ENCODE measurements at regions not wholly inside any gene's neighbourhood (a gene's known extent, or its start where the extent isn't known, plus 50 kb on each side); places are given as distances from the start of the nearest gene placed in this dataset.

DNA sequence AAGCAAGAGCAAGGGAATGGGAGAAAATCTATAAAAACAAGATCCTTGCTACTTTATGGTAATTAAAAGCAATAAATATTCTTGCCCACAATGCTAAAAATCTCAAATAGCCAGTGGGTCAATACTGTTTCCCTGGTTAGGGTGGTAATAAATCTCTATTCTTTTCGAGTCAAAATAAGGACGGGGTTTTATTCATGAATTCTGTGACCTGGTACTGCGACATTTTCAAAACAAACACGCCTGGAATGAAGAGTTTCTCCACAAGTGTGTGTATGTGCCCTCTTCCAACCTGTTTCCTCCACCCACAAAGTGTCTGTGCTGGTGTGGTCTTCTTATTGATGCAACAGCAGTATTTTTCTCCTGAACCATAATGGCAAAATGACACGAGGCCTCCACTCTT lies 358.8 kb upstream of the BRINP1 start:
- FAIRE-seq (no peak), ATAC-seq (no peak), DNase-seq (ENCODE audit: low read depth in 1 of 2, low spot score in 1 of 2) (no peak)
- Histone ChIP-seq H3K4me3 (no peak overlapping the region), H3K9me3 (no peaks in the 10 kb centered on the region), H3K27ac (no peak overlapping the region), H3K4me1 (no peaks in the 10 kb centered on the region), H3K4me2 (no peak overlapping the region)
- ChIA-PET CTCF (no interaction called here), POLR2A (no interaction called here)
- WGBS (ENCODE audit: missing lambda C conversion rate), result 0% methylated on average over 5 of the region's 5 CpGs
- TF ChIP-seq EP300 (IDR thresholded peaks at IDR 0.05), result no peak
- TF ChIP-seq, protein P1, sequence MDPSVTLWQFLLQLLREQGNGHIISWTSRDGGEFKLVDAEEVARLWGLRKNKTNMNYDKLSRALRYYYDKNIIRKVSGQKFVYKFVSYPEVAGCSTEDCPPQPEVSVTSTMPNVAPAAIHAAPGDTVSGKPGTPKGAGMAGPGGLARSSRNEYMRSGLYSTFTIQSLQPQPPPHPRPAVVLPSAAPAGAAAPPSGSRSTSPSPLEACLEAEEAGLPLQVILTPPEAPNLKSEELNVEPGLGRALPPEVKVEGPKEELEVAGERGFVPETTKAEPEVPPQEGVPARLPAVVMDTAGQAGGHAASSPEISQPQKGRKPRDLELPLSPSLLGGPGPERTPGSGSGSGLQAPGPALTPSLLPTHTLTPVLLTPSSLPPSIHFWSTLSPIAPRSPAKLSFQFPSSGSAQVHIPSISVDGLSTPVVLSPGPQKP (IDR thresholded peaks at IDR 0.05; ENCODE audit: low read depth, low read length), result no peak
- no peak for TF ChIP-seq RNF2 (IDR thresholded peaks at IDR 0.05; ENCODE audit: borderline replicate concordance, low read depth)
- TF ChIP-seq, protein P2, sequence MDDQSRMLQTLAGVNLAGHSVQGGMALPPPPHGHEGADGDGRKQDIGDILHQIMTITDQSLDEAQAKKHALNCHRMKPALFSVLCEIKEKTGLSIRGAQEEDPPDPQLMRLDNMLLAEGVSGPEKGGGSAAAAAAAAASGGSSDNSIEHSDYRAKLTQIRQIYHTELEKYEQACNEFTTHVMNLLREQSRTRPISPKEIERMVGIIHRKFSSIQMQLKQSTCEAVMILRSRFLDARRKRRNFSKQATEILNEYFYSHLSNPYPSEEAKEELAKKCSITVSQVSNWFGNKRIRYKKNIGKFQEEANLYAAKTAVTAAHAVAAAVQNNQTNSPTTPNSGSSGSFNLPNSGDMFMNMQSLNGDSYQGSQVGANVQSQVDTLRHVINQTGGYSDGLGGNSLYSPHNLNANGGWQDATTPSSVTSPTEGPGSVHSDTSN (IDR thresholded peaks at IDR 0.05), result no peak
- TF ChIP-seq, protein P3, sequence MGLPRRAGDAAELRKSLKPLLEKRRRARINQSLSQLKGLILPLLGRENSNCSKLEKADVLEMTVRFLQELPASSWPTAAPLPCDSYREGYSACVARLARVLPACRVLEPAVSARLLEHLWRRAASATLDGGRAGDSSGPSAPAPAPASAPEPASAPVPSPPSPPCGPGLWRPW (IDR thresholded peaks at IDR 0.05), result no peak
- TF ChIP-seq NFE2L2 (conservative IDR thresholded peaks at IDR 0.05; ENCODE audit: low read length), result no peak
- no peak for TF ChIP-seq FOSB (CRISPR knock-in tag; IDR thresholded peaks at IDR 0.05)
- TF ChIP-seq HOXA7 (CRISPR knock-in tag; IDR thresholded peaks at IDR 0.05), result no peak
- TF ChIP-seq SMC3 (IDR thresholded peaks at IDR 0.05), result no peak
- no peak for TF ChIP-seq HOXB5 (CRISPR knock-in tag; IDR thresholded peaks at IDR 0.05)
- no peak for TF ChIP-seq JUNB (IDR thresholded peaks at IDR 0.05)
- no peak for TF ChIP-seq HEYL (CRISPR knock-in tag; IDR thresholded peaks at IDR 0.05)
- no peak for TF ChIP-seq NPAS2 (CRISPR knock-in tag; IDR thresholded peaks at IDR 0.05; ENCODE audit: borderline replicate concordance)
- TF ChIP-seq ZNF302 (CRISPR knock-in tag; IDR thresholded peaks at IDR 0.05), result no peak
- no peak for TF ChIP-seq MYC (IDR thresholded peaks at IDR 0.05; ENCODE audit: borderline replicate concordance, low read length)
- no peak for TF ChIP-seq HDAC2 (IDR thresholded peaks at IDR 0.05)
- no peak for TF ChIP-seq RAD21 (conservative IDR thresholded peaks at IDR 0.05 in 1 of 2, IDR thresholded peaks at IDR 0.05 in 1 of 2)
- TF ChIP-seq, protein P4, sequence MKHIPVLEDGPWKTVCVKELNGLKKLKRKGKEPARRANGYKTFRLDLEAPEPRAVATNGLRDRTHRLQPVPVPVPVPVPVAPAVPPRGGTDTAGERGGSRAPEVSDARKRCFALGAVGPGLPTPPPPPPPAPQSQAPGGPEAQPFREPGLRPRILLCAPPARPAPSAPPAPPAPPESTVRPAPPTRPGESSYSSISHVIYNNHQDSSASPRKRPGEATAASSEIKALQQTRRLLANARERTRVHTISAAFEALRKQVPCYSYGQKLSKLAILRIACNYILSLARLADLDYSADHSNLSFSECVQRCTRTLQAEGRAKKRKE (CRISPR knock-in tag; IDR thresholded peaks at IDR 0.05; ENCODE audit: low read depth), result no peak

DNA sequence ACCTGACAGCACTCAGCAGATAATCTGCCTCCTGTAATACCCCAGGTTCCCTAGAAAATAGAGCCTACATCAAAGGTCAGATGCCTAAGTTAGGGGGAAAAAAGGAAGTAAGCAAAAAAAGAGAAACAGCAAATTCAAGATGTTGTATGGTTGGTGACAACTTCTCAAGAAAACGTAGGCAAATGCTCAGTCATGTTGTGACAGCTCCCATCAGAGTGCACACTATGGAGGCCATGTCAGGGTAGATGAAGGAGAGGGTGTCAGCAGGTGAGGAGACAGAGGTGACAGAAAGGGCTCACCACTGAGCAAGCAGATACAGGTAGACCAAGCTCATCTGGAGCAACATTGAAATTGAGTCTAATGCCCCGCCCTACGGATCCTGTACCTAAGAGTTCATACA lies 356.8 kb upstream of the BRINP1 start:
- TF ChIP-seq JUN (IDR thresholded peaks at IDR 0.05), result no peak
- no peak for TF ChIP-seq ZNF302 (CRISPR knock-in tag; IDR thresholded peaks at IDR 0.05)
- TF ChIP-seq HOXB13 (CRISPR knock-in tag; IDR thresholded peaks at IDR 0.05; ENCODE audit: low read depth), result no peak
- ChIA-PET CTCF (no interaction called here), POLR2A (no interaction called here)
- no peaks in the 10 kb centered on the region for H3K4me1 ChIP-seq
- no peak overlapping the region for H3K27ac ChIP-seq
- no peak for FAIRE-seq
- DNase-seq (ENCODE audit: low read depth in 1 of 2, low spot score in 1 of 2), result no peak
- ATAC-seq, result no peak
- no peak overlapping the region for H3K4me3 ChIP-seq
- no peaks in the 10 kb centered on the region for H3K9me3 ChIP-seq
- H3K4me2 ChIP-seq, result no peak overlapping the region
- WGBS (ENCODE audit: missing lambda C conversion rate), result 5% methylated on average over 3 of the region's 3 CpGs

DNA sequence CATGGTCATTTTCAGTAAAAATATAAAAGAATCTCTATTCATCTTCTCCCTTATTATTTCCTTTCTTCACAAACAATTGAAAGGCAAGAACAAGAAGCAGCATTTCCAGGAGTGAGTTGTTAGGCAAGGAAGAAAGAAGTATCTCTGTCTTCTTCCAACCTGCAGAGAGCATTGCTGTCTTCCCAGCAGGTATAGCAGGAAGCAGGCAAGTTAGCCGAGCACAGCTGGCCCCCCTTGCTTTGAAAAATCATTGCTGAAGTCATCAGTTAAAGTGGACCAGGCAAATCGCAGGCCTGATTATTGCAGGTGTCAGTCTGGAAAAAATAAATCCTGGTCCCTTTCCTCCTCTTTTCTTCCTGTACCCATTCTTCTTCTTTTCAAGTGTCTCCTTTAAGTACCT lies 353.1 kb upstream of the BRINP1 start:
- no peak for DNase-seq (ENCODE audit: low read depth in 1 of 2, low spot score in 1 of 2)
- no peak for TF ChIP-seq HOXB13 (CRISPR knock-in tag; IDR thresholded peaks at IDR 0.05; ENCODE audit: low read depth)
- TF ChIP-seq JUNB (IDR thresholded peaks at IDR 0.05), result no peak
- TF ChIP-seq MYC (IDR thresholded peaks at IDR 0.05; ENCODE audit: borderline replicate concordance, low read length), result no peak
- no peak for TF ChIP-seq KDM1A (IDR thresholded peaks at IDR 0.05; ENCODE audit: low read depth)
- TF ChIP-seq SREBF2 (IDR thresholded peaks at IDR 0.05), result no peak
- TF ChIP-seq, protein P1 (IDR thresholded peaks at IDR 0.05; ENCODE audit: low read depth, low read length), result no peak
- TF ChIP-seq HOXA7 (CRISPR knock-in tag; IDR thresholded peaks at IDR 0.05), result no peak
- TF ChIP-seq HDAC2 (IDR thresholded peaks at IDR 0.05), result no peak
- no peak for TF ChIP-seq CBX8 (IDR thresholded peaks at IDR 0.05)
- no peak for TF ChIP-seq POLR2A (IDR thresholded peaks at IDR 0.05; ENCODE audit: low read length)
- no peak for TF ChIP-seq ZNF302 (CRISPR knock-in tag; IDR thresholded peaks at IDR 0.05)
- TF ChIP-seq, protein P5, sequence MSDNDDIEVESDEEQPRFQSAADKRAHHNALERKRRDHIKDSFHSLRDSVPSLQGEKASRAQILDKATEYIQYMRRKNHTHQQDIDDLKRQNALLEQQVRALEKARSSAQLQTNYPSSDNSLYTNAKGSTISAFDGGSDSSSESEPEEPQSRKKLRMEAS (IDR thresholded peaks at IDR 0.05), result no peak
- TF ChIP-seq MAFK (IDR thresholded peaks at IDR 0.05; ENCODE audit: partially characterized antibody), result no peak
- TF ChIP-seq KDM5A (IDR thresholded peaks at IDR 0.05), result no peak
- TF ChIP-seq, protein P6, sequence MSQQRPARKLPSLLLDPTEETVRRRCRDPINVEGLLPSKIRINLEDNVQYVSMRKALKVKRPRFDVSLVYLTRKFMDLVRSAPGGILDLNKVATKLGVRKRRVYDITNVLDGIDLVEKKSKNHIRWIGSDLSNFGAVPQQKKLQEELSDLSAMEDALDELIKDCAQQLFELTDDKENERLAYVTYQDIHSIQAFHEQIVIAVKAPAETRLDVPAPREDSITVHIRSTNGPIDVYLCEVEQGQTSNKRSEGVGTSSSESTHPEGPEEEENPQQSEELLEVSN (IDR thresholded peaks at IDR 0.05; ENCODE audit: borderline replicate concordance, low read depth), result no peak
- TF ChIP-seq RAD21 (conservative IDR thresholded peaks at IDR 0.05 in 1 of 2, IDR thresholded peaks at IDR 0.05 in 1 of 2), result no peak
- no peak for TF ChIP-seq PHF8 (IDR thresholded peaks at IDR 0.05; ENCODE audit: borderline replicate concordance, low read depth)
- ATAC-seq, result no peak
- no peak overlapping the region for H3K4me3 ChIP-seq
- H3K27ac ChIP-seq, result no peak overlapping the region
- FAIRE-seq, result no peak
- no peak overlapping the region for H3K4me2 ChIP-seq
- H3K4me1 ChIP-seq, result no peaks in the 10 kb centered on the region
- POLR2A ChIA-PET, result no interaction called here
- WGBS (ENCODE audit: missing lambda C conversion rate), result 0% methylated on average over 2 of the region's 2 CpGs
- no peaks in the 10 kb centered on the region for H3K9me3 ChIP-seq
- CTCF ChIA-PET, result no interaction called here

Data from A549 (cell line).